HepG2 (cell line): ENCODE measurements at regions not wholly inside any gene's neighbourhood (a gene's known extent, or its start where the extent isn't known, plus 50 kb on each side); places are given as distances from the start of the nearest gene placed in this dataset.

ENCODE experiments used
- CBX1 ChIP-seq: IDR thresholded peaks from one replicate; pipeline ENCODE4 v1.6.1; 2016; ENCODE audit warnings: antibody characterized with exemption, low read depth
- CTCF ChIP-seq: sonication (generic); formaldehyde crosslinking; IDR thresholded peaks from 2 replicates; pipeline ENCODE4 v1.5.0; 2020; ENCODE audit warnings: mild to moderate bottlenecking, missing genetic modification reagents, moderate library complexity
- ELF4 ChIP-seq: sonication (generic); formaldehyde crosslinking; IDR thresholded peaks from 2 replicates; pipeline ENCODE4 v1.5.0; 2020; ENCODE audit warnings: missing genetic modification reagents, mild to moderate bottlenecking, moderate library complexity, borderline replicate concordance
- FOXK1 ChIP-seq: sonication (generic); formaldehyde crosslinking; IDR thresholded peaks from 2 replicates; pipeline ENCODE4 v1.4.0; 2020; ENCODE audit warnings: low read depth, missing genetic modification reagents, borderline replicate concordance
- GABPB1 ChIP-seq: IDR thresholded peaks from 2 replicates; pipeline ENCODE4 v1.6.1; 2016; ENCODE audit warnings: mild to moderate bottlenecking, missing genetic modification reagents, moderate library complexity, missing compliant biosample characterization
- HIC2 ChIP-seq: sonication (generic); formaldehyde crosslinking; IDR thresholded peaks from 2 replicates; pipeline ENCODE4 v1.9.0; 2022; ENCODE audit warnings: low read depth, missing genetic modification reagents
- MTERF4 ChIP-seq: sonication (generic); formaldehyde crosslinking; IDR thresholded peaks from 2 replicates; pipeline ENCODE4 v1.8.0; 2023; ENCODE audit warnings: mild to moderate bottlenecking, missing genetic modification reagents
- NFYC ChIP-seq: IDR thresholded peaks from 2 replicates; pipeline ENCODE4 v1.6.1; 2016; ENCODE audit warnings: missing genetic modification reagents, missing compliant biosample characterization
- ZFX ChIP-seq: sonication (generic); formaldehyde crosslinking; IDR thresholded peaks from 2 replicates; pipeline ENCODE4 v1.4.0; 2020; ENCODE audit warnings: mild to moderate bottlenecking, low read depth, missing genetic modification reagents, moderate library complexity

DNA sequence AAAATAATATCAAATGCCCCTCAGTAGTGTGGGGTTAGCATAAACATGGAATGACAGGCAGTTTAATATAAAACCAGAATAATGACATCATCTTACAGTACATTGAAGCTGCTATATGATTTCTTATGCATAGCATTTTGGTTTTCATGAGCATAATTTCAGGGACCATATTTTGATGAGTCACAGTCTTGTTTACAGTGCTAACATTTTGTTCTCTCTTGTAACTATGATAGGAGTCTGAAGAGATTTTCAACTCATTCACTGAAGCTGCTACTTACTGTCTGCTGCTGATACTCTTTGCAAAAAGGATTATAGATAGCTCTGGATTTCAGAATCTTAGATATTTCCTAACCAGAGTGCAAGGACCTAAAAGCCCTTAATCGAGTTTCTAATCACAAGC, 92.6 kb upstream of the CCDC54 start:
- TF ChIP-seq ELF4 (CRISPR knock-in tag) (no peak), GABPB1 (CRISPR knock-in tag) (no peak), CTCF (CRISPR knock-in tag) (no peak), ZFX (CRISPR knock-in tag) (no peak), MTERF4 (CRISPR knock-in tag) (no peak), NFYC (CRISPR knock-in tag) (no peak), HIC2 (CRISPR knock-in tag) (no peak), CBX1 (no peak), FOXK1 (CRISPR knock-in tag) (no peak)
